SK-N-SH treated with all-trans-retinoic acid at 6 μM for 48 hours (cell line): ENCODE measurements at regions not wholly inside any gene's neighbourhood (a gene's known extent, or its start where the extent isn't known, plus 50 kb on each side); places are given as distances from the start of the nearest gene placed in this dataset.

Experiments
- ATAC-seq: fragments of 200-7000 bp; cut with Tn5 transposase; 3 replicates; pipeline ENCODE4 v1.9.1; 2020; ENCODE audit warnings: mild to moderate bottlenecking, moderate library complexity
- ARNTL ChIP-seq: fragments of 450-650 bp; formaldehyde crosslinking; IDR thresholded peaks from 2 replicates; pipeline ENCODE4 v1.5.0; 2020; ENCODE audit warnings: low read depth, mild to moderate bottlenecking, moderate library complexity, borderline replicate concordance
- BACH2 ChIP-seq: fragments of 250-450 bp; sonication (Bioruptor Pico); IDR thresholded peaks from 2 replicates; pipeline ENCODE4 v1.9.0; 2021; ENCODE audit warnings: mild to moderate bottlenecking, borderline replicate concordance
- CSDC2 ChIP-seq: fragments of 250-450 bp; sonication (Bioruptor Pico); IDR thresholded peaks from 2 replicates; pipeline ENCODE4 v1.5.0; 2020; ENCODE audit warnings: mild to moderate bottlenecking, moderate library complexity
- ESRRG ChIP-seq: fragments of 250-450 bp; sonication (Bioruptor Pico); IDR thresholded peaks from 2 replicates; pipeline ENCODE4 v1.6.1; 2021; ENCODE audit warnings: mild to moderate bottlenecking
- GLIS3 ChIP-seq: fragments of 250-450 bp; sonication (Bioruptor Pico); IDR thresholded peaks from 2 replicates; pipeline ENCODE4 v1.5.0; 2020; ENCODE audit warnings: mild to moderate bottlenecking, moderate library complexity
- ISL1 ChIP-seq: fragments of 250-450 bp; sonication (Bioruptor Pico); IDR thresholded peaks from 2 replicates; pipeline ENCODE4 v2.1.2; 2022; ENCODE audit warnings: mild to moderate bottlenecking, moderate library complexity
- OSR1 ChIP-seq: fragments of 250-450 bp; sonication (Bioruptor Pico); IDR thresholded peaks from 2 replicates; pipeline ENCODE4 v1.8.0; 2022; ENCODE audit warnings: moderate library complexity, mild to moderate bottlenecking, inconsistent platforms
- RARB ChIP-seq: fragments of 250-450 bp; sonication (Bioruptor Pico); IDR thresholded peaks from 2 replicates; pipeline ENCODE4 v1.8.0; 2021; ENCODE audit warnings: mild to moderate bottlenecking, moderate library complexity
- SNAI2 ChIP-seq: fragments of 250-450 bp; sonication (Bioruptor Pico); IDR thresholded peaks from 2 replicates; pipeline ENCODE4 v1.5.0; 2020; ENCODE audit warnings: mild to moderate bottlenecking, moderate library complexity
- TCF4 ChIP-seq: fragments of 250-450 bp; sonication (Bioruptor Pico); IDR thresholded peaks from 2 replicates; pipeline ENCODE4 v1.8.0; 2021; ENCODE audit warnings: mild to moderate bottlenecking, moderate library complexity, borderline replicate concordance
- TOX ChIP-seq: fragments of 250-450 bp; sonication (Bioruptor Pico); IDR thresholded peaks from 2 replicates; pipeline ENCODE4 v1.8.0; 2021; ENCODE audit warnings: mild to moderate bottlenecking, moderate library complexity, borderline replicate concordance
- ZC3H10 ChIP-seq: fragments of 250-450 bp; sonication (Bioruptor Pico); IDR thresholded peaks from 2 replicates; pipeline ENCODE4 v1.5.1; 2021; ENCODE audit warnings: mild to moderate bottlenecking, moderate library complexity
- ZFP3 ChIP-seq: fragments of 250-450 bp; sonication (Bioruptor Pico); IDR thresholded peaks from 2 replicates; pipeline ENCODE4 v1.5.0; 2020; ENCODE audit warnings: mild to moderate bottlenecking, moderate library complexity
- ZFP30 ChIP-seq: fragments of 450-650 bp; formaldehyde crosslinking; IDR thresholded peaks from 2 replicates; pipeline ENCODE4 v1.5.0; 2022; ENCODE audit warnings: mild to moderate bottlenecking, moderate library complexity
- ZNF565 ChIP-seq: fragments of 450-650 bp; formaldehyde crosslinking; conservative IDR thresholded peaks from 2 replicates; pipeline ENCODE4 v1.5.0; 2020; ENCODE audit warnings: low read depth, mild to moderate bottlenecking, moderate library complexity
- ZNF70 ChIP-seq: fragments of 450-650 bp; formaldehyde crosslinking; IDR thresholded peaks from 2 replicates; pipeline ENCODE4 v1.5.0; 2020; ENCODE audit warnings: mild to moderate bottlenecking, moderate library complexity
- ZNF8 ChIP-seq: fragments of 450-650 bp; formaldehyde crosslinking; IDR thresholded peaks from 2 replicates; pipeline ENCODE4 v1.5.0; 2020; ENCODE audit warnings: mild to moderate bottlenecking, moderate library complexity
- TF ChIP-seq, protein P1 (sequence below): fragments of 250-450 bp; sonication (Bioruptor Pico); IDR thresholded peaks from 2 replicates; pipeline ENCODE4 v1.5.1; 2021; ENCODE audit warnings: mild to moderate bottlenecking, moderate library complexity
- TF ChIP-seq, protein P2 (sequence below): fragments of 250-450 bp; sonication (Bioruptor Pico); IDR thresholded peaks from 2 replicates; pipeline ENCODE4 v1.8.0; 2020; ENCODE audit warnings: mild to moderate bottlenecking, moderate library complexity, borderline replicate concordance
- TF ChIP-seq, protein P3 (sequence below): fragments of 250-450 bp; sonication (Bioruptor Pico); IDR thresholded peaks from 2 replicates; pipeline ENCODE4 v1.8.0; 2021; ENCODE audit warnings: low read depth, mild to moderate bottlenecking, moderate library complexity, borderline replicate concordance
- TF ChIP-seq, protein P4 (sequence below): fragments of 250-450 bp; sonication (Bioruptor Pico); IDR thresholded peaks from 2 replicates; pipeline ENCODE4 v1.5.1; 2020; ENCODE audit warnings: low read depth, mild to moderate bottlenecking, moderate library complexity
- TF ChIP-seq, protein P5 (sequence below): fragments of 250-450 bp; sonication (Bioruptor Pico); IDR thresholded peaks from 2 replicates; pipeline ENCODE4 v1.5.0; 2020; ENCODE audit warnings: mild to moderate bottlenecking, moderate library complexity

DNA sequence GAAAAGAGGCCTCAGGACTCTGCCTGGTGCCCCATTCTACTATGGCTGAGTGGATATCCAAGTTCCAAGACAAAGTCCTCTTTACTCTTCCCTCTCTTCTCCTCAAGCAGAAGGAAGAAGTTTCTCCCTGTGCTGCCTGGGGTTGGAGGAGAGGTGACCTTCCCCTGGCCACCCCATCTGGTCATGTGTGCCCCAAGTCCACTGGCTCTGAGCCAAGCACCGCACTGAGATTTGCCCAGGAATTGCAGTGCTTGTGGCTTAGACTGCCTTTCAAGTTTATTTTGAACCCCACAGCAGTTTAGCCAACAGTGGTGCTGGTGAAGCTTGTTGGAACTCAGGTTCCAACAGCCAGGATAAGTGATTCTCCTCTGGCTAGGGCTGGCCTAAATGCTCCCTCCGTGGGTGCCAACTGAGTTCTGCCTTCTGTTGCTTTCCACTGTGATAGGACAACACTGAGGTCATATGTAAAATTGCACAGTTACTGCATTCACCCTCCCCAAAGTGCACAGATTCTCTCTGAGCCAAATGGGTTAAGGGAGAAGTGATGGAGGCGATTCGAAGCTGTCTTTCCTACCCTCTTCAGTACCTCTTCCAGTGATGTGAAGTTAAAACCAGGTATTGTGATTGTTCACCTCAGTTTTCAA lies 69.9 kb downstream of the TMCO5A start (continued):
- TF ChIP-seq GLIS3 (CRISPR knock-in tag): no peak

DNA sequence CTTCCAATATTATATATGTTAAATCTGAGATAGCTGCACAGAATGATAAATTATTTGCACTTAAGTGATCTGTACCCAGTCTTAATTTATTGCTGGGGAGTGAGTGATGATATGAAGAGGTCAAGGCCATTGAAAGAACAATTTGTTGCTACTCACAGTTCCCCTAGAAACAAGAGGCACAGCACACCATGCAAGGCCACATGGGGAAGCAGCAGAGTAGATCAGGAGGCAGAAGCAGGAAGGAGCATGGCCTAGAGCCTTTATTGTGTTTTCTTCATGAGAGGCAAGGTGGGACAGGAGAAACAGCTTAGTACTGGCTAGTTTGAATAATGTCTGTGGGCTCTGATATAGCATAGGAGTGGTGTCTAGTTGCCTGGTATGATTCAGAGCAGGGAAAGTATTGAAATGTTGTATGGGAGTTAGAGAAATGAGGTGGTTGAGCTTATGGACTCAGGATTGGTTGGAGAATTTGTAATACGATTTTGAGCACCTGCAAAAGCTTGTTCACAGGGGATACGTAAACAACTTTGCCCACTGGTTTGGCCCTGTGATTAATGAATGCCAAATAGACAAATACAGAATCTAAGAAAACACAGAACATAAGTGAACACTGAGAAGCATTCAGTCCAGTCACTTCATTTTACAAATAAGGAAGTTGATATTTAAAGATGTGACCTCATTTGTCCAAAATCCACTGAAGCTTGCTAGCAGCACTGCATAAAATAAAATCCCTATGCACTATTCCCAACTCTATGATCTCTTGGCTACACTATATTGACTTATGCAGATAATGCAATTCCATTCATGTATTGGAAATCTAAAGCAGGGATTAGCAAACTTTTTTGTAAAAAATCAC lies 71.7 kb downstream of the TMCO5A start:
- TF ChIP-seq GLIS3 (CRISPR knock-in tag) (no peak), ZFP3 (CRISPR knock-in tag) (no peak), SNAI2 (CRISPR knock-in tag) (no peak), ISL1 (CRISPR knock-in tag) (no peak)
- no peak for ATAC-seq

DNA sequence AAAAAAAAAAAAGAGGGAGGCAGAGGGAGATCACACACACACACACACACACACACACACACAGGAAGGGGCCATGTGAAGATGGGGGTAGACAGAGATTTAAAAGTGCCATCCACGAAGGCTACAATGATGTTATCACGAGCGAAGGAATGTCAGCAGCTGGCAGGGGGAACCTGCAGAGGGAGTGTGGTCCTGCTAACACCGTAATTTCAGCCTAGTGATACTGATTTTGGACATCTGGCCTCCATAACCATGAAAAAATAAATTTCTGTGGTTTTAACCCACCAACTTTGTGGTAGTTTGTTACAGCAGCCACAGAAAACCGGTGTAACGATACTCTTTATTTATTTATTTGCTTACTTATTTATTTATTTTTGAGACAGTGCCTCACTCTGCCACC lies 76.0 kb downstream of the TMCO5A start:
- ATAC-seq: no peak
- TF ChIP-seq ZFP30 (CRISPR knock-in tag) (no peak), ZC3H10 (CRISPR knock-in tag) (no peak), ESRRG (CRISPR knock-in tag) (no peak), ZNF8 (CRISPR knock-in tag) (no peak), ARNTL (no peak), CSDC2 (CRISPR knock-in tag) (no peak), ZFP3 (CRISPR knock-in tag) (no peak), ZNF70 (CRISPR knock-in tag) (no peak), TOX (no peak), OSR1 (CRISPR knock-in tag) (no peak), GLIS3 (CRISPR knock-in tag) (no peak), RARB (CRISPR knock-in tag) (no peak), BACH2 (CRISPR knock-in tag) (no peak), TCF4 (CRISPR knock-in tag) (no peak), ZNF565 (CRISPR knock-in tag) (no peak)
- TF ChIP-seq, protein P1, sequence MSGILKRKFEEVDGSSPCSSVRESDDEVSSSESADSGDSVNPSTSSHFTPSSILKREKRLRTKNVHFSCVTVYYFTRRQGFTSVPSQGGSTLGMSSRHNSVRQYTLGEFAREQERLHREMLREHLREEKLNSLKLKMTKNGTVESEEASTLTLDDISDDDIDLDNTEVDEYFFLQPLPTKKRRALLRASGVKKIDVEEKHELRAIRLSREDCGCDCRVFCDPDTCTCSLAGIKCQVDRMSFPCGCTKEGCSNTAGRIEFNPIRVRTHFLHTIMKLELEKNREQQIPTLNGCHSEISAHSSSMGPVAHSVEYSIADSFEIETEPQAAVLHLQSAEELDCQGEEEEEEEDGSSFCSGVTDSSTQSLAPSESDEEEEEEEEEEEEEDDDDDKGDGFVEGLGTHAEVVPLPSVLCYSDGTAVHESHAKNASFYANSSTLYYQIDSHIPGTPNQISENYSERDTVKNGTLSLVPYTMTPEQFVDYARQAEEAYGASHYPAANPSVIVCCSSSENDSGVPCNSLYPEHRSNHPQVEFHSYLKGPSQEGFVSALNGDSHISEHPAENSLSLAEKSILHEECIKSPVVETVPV: no peak
- TF ChIP-seq, protein P2, sequence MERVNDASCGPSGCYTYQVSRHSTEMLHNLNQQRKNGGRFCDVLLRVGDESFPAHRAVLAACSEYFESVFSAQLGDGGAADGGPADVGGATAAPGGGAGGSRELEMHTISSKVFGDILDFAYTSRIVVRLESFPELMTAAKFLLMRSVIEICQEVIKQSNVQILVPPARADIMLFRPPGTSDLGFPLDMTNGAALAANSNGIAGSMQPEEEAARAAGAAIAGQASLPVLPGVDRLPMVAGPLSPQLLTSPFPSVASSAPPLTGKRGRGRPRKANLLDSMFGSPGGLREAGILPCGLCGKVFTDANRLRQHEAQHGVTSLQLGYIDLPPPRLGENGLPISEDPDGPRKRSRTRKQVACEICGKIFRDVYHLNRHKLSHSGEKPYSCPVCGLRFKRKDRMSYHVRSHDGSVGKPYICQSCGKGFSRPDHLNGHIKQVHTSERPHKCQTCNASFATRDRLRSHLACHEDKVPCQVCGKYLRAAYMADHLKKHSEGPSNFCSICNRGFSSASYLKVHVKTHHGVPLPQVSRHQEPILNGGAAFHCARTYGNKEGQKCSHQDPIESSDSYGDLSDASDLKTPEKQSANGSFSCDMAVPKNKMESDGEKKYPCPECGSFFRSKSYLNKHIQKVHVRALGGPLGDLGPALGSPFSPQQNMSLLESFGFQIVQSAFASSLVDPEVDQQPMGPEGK (CRISPR knock-in tag): no peak
- TF ChIP-seq, protein P3, sequence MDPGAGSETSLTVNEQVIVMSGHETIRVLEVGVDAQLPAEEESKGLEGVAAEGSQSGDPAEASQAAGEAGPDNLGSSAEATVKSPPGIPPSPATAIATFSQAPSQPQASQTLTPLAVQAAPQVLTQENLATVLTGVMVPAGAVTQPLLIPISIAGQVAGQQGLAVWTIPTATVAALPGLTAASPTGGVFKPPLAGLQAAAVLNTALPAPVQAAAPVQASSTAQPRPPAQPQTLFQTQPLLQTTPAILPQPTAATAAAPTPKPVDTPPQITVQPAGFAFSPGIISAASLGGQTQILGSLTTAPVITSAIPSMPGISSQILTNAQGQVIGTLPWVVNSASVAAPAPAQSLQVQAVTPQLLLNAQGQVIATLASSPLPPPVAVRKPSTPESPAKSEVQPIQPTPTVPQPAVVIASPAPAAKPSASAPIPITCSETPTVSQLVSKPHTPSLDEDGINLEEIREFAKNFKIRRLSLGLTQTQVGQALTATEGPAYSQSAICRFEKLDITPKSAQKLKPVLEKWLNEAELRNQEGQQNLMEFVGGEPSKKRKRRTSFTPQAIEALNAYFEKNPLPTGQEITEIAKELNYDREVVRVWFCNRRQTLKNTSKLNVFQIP: no peak
- TF ChIP-seq, protein P4, sequence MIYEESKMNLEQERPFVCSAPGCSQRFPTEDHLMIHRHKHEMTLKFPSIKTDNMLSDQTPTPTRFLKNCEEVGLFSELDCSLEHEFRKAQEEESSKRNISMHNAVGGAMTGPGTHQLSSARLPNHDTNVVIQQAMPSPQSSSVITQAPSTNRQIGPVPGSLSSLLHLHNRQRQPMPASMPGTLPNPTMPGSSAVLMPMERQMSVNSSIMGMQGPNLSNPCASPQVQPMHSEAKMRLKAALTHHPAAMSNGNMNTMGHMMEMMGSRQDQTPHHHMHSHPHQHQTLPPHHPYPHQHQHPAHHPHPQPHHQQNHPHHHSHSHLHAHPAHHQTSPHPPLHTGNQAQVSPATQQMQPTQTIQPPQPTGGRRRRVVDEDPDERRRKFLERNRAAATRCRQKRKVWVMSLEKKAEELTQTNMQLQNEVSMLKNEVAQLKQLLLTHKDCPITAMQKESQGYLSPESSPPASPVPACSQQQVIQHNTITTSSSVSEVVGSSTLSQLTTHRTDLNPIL (CRISPR knock-in tag): no peak
- TF ChIP-seq, protein P5, sequence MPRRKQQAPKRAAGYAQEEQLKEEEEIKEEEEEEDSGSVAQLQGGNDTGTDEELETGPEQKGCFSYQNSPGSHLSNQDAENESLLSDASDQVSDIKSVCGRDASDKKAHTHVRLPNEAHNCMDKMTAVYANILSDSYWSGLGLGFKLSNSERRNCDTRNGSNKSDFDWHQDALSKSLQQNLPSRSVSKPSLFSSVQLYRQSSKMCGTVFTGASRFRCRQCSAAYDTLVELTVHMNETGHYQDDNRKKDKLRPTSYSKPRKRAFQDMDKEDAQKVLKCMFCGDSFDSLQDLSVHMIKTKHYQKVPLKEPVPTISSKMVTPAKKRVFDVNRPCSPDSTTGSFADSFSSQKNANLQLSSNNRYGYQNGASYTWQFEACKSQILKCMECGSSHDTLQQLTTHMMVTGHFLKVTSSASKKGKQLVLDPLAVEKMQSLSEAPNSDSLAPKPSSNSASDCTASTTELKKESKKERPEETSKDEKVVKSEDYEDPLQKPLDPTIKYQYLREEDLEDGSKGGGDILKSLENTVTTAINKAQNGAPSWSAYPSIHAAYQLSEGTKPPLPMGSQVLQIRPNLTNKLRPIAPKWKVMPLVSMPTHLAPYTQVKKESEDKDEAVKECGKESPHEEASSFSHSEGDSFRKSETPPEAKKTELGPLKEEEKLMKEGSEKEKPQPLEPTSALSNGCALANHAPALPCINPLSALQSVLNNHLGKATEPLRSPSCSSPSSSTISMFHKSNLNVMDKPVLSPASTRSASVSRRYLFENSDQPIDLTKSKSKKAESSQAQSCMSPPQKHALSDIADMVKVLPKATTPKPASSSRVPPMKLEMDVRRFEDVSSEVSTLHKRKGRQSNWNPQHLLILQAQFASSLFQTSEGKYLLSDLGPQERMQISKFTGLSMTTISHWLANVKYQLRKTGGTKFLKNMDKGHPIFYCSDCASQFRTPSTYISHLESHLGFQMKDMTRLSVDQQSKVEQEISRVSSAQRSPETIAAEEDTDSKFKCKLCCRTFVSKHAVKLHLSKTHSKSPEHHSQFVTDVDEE (CRISPR knock-in tag): no peak
